GM18505 (cell line): ENCODE measurements at regions not wholly inside any gene's neighbourhood (a gene's known extent, or its start where the extent isn't known, plus 50 kb on each side); places are given as distances from the start of the nearest gene placed in this dataset.

Source experiments
- ATAC-seq: cut with Tn5 transposase; IDR thresholded peaks from one replicate; pipeline ENCODE4 v1.9.1; 2021; ENCODE audit not compliant: unreplicated experiment
- POLR2A ChIP-seq: IDR thresholded peaks from 4 replicates; pipeline ENCODE4 v1.6.1; 2011; ENCODE audit warnings: borderline replicate concordance; ENCODE audit not compliant: insufficient read depth, insufficient read length; ENCODE audit errors: extremely low read depth

GRCh38 chr16:59392911-59393310 lies 658.8 kb upstream of the GOT2 start:
- ATAC-seq = no peak
- no peak for TF ChIP-seq POLR2A

DNA sequence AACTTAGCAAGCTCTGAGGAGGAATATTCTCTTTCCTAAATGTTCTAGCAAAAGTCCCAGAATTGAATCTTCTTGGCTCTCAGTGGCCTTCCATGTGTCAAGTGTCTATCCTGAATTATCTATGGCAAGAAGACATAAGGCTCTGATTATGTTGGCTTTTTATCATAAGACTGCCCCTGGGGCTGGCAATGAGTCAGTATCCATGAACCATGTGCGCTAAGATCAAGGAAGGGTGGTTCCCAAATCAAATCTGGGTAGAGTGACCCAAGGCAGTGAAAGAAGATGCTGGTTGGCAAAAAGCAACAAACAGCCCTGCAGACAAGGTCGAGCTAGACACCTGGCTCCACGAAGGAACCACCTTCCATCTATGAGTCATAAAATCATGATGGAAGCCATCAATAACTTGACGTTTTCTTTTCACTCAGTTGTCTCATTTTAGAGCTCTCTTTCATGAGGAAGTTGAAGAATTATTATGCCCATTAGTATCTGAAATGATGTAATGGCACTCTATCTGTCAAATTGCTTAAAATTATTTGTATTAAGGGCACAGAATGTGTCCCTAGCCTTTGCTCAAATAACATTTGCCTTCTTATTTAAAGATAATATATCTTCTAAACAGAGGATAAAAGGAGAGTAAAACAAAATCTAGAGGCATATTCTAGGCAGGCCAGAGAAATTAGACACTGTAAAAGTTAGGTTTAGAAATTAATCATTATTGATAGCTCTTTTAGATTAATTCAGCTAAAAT lies 657.7 kb upstream of the GOT2 start:
- TF ChIP-seq POLR2A = no peak
- ATAC-seq = no peak

GRCh38 chr16:59385959-59386358 lies 651.8 kb upstream of the GOT2 start:
- ATAC-seq = no peak
- TF ChIP-seq POLR2A = no peak

GRCh38 chr16:59385491-59385890 lies 651.4 kb upstream of the GOT2 start:
- ATAC-seq = no peak

GRCh38 chr16:59373632-59374031 lies 639.5 kb upstream of the GOT2 start:
- no peak for ATAC-seq
- no peak for TF ChIP-seq POLR2A

More at GRCh38 chr16:59385491-59385890, 651.4 kb upstream of the GOT2 start:
- TF ChIP-seq POLR2A = no peak

DNA sequence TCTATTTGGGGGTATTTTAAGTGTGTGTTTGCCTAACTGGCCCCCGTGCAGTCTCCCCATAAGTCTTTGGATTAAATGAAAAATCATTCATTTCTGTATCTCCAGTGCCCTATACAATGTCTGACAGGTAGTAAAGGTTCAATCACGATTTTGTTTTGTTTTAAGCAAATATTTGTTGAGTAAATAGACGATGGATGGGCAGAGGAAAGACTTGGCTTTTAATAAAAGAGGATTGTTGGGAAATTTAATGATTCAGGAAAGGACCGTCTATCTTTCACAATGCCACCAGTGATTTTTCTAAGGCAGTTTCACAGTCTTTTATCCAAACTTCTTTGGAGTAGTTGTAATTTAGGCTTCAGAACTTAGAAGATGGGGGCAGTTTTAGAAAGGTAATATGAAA lies 636.6 kb upstream of the GOT2 start:
- TF ChIP-seq POLR2A = no peak
- no peak for ATAC-seq

DNA sequence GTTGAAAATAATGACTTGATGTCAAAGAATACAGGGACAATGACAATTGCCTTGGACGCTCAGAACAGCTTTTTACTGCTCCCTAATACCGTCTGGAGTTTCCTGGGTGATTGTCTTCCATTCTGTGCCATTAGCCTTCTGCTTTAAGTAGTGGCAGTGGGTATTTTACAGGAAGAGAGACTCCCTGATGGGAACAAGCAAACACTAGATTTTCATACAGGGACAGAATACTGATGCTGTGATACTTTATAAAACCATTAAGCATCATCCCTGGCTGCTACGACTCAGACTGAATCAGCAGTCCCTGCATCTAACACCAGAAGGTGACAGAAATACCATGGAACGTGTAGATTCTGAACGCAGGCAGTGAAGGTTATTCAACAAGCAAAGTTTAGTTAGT lies 635.4 kb upstream of the GOT2 start:
- no peak for TF ChIP-seq POLR2A
- ATAC-seq = no peak

- no peak for TF ChIP-seq POLR2A
- no peak for ATAC-seq
These were observed 634.5 kb upstream of the GOT2 start for GRCh38 chr16:59368586-59368985.

- no peak for TF ChIP-seq POLR2A
- ATAC-seq = no peak
These were observed 622.6 kb upstream of the GOT2 start for GRCh38 chr16:59356709-59357108.

DNA sequence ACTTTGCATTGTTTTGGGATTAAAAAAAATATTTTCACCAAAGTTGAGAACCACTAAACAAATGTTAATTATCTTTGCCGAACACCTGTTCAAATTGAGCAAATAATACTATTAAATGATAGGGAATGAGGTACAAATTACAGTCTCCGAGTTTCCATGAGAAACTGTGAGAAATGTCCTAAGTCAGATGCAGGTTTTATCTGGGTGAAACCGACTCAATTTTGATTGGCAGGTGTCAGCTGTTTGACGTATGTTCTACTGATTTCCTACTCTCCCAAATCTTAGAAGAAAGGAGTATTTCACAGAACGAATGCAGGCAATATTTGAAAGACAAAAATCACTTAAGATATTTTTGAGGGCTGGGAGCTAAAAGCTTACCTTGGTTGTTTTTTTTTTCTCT lies 622.0 kb upstream of the GOT2 start:
- no peak for TF ChIP-seq POLR2A
- no peak for ATAC-seq

GRCh38 chr16:59355704-59356103 lies 621.6 kb upstream of the GOT2 start:
- ATAC-seq = no peak
- TF ChIP-seq POLR2A = no peak

DNA sequence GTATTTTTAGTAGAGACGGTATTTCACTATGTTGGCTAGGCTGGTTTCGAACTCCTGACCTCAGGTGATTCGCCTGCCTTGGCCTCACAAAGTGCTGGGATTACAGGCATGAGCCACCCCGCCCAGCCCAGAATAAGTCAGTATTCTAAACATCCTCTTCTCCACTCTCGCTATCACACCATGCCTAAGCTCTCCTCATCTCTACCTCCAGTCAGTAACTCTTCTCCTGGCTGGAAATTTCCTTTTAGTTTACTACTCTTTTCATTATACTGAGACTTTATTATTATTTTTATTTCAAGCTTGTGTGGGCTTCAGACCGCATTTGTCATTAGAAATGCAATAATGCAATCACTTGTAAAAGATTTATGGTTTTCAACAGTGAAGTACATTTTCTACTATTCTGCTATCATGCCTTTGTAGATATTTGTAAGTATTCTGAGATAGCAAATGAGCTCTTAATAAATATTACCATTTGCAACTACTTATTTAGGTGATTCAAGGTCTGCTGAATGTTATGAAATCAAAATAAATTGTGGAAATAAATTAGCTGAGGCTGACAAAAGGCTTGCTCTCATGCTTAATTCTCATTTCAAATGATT lies 617.3 kb upstream of the GOT2 start:
- no peak for TF ChIP-seq POLR2A
- no peak for ATAC-seq

DNA sequence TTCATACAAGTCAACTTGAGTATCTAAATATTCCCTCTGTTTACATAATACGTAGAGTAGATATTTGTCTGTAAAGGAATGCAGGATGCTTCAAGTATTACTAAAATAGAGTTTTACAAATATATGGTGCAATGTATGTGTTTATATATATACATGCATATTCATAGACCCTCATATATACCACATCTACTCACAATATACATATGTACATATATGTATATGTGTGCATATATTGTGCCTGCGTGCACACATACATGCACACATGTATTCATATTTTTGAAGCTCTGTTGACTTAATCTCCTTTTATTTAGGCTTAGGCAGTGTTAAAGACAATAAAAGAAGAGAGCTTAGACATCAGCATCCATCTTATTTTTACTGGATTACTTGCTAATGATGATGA lies 616.6 kb upstream of the GOT2 start:
- ATAC-seq = no peak

GRCh38 chr16:59342669-59343068 lies 608.6 kb upstream of the GOT2 start:
- no peak for ATAC-seq

More for the DNA sequence above, 616.6 kb upstream of the GOT2 start:
- TF ChIP-seq POLR2A = no peak

More at GRCh38 chr16:59342669-59343068, 608.6 kb upstream of the GOT2 start:
- no peak for TF ChIP-seq POLR2A
